H1 (cell line): ENCODE measurements at regions not wholly inside any gene's neighbourhood (a gene's known extent, or its start where the extent isn't known, plus 50 kb on each side); places are given as distances from the start of the nearest gene placed in this dataset.

Experiments
- CHD2 ChIP-seq: IDR thresholded peaks from 2 replicates; pipeline ENCODE4 v1.6.1; 2012; ENCODE audit warnings: low read length, improper control_type of control experiment
- RAD21 ChIP-seq, 2 experiments: IDR thresholded peaks in 1 of 2; conservative IDR thresholded peaks in 1 of 2; 2 replicates each; pipeline ENCODE4 v1.6.1; 2011; ENCODE audit warnings: low read depth in 2 of 2, low read length in 2 of 2, improper control_type of control experiment in 1 of 2, inconsistent platforms in 1 of 2, mild to moderate bottlenecking in 1 of 2, moderate library complexity in 1 of 2
- SRF ChIP-seq: IDR thresholded peaks from 2 replicates; pipeline ENCODE4 v1.6.1; 2011; ENCODE audit warnings: mild to moderate bottlenecking, low read depth, low read length, moderate library complexity
- TF ChIP-seq, protein P1 (sequence below): fragments of 300-600 bp; sonication (generic); IDR thresholded peaks from 2 replicates; pipeline ENCODE4 v1.7.1; 2012; ENCODE audit warnings: low read length, moderate library complexity, mild to moderate bottlenecking, inconsistent platforms; ENCODE audit not compliant: insufficient replicate concordance

DNA sequence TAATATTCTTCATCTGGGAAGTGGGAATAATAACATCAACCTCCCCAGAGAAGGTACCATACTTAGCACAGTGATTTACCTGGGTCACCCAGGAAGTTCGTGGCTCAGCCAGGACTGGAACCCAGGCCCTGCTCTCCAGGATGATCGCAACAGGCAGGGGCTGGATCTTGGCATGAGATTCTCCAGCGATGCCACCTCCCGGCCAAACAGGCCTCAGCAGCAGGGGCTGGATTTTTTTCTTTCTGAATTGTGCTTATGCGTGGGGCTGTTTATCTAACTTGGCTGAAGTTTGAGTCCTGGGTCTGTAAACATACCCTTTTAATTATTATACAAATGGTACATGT, 129.5 kb upstream of the PTPN1 start (continued):
- TF ChIP-seq, protein P1, sequence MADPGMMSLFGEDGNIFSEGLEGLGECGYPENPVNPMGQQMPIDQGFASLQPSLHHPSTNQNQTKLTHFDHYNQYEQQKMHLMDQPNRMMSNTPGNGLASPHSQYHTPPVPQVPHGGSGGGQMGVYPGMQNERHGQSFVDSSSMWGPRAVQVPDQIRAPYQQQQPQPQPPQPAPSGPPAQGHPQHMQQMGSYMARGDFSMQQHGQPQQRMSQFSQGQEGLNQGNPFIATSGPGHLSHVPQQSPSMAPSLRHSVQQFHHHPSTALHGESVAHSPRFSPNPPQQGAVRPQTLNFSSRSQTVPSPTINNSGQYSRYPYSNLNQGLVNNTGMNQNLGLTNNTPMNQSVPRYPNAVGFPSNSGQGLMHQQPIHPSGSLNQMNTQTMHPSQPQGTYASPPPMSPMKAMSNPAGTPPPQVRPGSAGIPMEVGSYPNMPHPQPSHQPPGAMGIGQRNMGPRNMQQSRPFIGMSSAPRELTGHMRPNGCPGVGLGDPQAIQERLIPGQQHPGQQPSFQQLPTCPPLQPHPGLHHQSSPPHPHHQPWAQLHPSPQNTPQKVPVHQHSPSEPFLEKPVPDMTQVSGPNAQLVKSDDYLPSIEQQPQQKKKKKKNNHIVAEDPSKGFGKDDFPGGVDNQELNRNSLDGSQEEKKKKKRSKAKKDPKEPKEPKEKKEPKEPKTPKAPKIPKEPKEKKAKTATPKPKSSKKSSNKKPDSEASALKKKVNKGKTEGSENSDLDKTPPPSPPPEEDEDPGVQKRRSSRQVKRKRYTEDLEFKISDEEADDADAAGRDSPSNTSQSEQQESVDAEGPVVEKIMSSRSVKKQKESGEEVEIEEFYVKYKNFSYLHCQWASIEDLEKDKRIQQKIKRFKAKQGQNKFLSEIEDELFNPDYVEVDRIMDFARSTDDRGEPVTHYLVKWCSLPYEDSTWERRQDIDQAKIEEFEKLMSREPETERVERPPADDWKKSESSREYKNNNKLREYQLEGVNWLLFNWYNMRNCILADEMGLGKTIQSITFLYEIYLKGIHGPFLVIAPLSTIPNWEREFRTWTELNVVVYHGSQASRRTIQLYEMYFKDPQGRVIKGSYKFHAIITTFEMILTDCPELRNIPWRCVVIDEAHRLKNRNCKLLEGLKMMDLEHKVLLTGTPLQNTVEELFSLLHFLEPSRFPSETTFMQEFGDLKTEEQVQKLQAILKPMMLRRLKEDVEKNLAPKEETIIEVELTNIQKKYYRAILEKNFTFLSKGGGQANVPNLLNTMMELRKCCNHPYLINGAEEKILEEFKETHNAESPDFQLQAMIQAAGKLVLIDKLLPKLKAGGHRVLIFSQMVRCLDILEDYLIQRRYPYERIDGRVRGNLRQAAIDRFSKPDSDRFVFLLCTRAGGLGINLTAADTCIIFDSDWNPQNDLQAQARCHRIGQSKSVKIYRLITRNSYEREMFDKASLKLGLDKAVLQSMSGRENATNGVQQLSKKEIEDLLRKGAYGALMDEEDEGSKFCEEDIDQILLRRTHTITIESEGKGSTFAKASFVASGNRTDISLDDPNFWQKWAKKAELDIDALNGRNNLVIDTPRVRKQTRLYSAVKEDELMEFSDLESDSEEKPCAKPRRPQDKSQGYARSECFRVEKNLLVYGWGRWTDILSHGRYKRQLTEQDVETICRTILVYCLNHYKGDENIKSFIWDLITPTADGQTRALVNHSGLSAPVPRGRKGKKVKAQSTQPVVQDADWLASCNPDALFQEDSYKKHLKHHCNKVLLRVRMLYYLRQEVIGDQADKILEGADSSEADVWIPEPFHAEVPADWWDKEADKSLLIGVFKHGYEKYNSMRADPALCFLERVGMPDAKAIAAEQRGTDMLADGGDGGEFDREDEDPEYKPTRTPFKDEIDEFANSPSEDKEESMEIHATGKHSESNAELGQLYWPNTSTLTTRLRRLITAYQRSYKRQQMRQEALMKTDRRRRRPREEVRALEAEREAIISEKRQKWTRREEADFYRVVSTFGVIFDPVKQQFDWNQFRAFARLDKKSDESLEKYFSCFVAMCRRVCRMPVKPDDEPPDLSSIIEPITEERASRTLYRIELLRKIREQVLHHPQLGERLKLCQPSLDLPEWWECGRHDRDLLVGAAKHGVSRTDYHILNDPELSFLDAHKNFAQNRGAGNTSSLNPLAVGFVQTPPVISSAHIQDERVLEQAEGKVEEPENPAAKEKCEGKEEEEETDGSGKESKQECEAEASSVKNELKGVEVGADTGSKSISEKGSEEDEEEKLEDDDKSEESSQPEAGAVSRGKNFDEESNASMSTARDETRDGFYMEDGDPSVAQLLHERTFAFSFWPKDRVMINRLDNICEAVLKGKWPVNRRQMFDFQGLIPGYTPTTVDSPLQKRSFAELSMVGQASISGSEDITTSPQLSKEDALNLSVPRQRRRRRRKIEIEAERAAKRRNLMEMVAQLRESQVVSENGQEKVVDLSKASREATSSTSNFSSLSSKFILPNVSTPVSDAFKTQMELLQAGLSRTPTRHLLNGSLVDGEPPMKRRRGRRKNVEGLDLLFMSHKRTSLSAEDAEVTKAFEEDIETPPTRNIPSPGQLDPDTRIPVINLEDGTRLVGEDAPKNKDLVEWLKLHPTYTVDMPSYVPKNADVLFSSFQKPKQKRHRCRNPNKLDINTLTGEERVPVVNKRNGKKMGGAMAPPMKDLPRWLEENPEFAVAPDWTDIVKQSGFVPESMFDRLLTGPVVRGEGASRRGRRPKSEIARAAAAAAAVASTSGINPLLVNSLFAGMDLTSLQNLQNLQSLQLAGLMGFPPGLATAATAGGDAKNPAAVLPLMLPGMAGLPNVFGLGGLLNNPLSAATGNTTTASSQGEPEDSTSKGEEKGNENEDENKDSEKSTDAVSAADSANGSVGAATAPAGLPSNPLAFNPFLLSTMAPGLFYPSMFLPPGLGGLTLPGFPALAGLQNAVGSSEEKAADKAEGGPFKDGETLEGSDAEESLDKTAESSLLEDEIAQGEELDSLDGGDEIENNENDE: no peak
- TF ChIP-seq CHD2: no peak
- peak; percentile 29 to 56 for TF ChIP-seq RAD21 (IDR thresholded peaks at IDR 0.05 in 1 of 2, conservative IDR thresholded peaks at IDR 0.05 in 1 of 2; ENCODE audit: low read depth in 2 of 2, low read length in 2 of 2)
- no peak for TF ChIP-seq SRF
